ENCODE measurements at regions not wholly inside any gene's neighbourhood (a gene's known extent, or its start where the extent isn't known, plus 50 kb on each side); places are given as distances from the start of the nearest gene placed in this dataset.

DNA sequence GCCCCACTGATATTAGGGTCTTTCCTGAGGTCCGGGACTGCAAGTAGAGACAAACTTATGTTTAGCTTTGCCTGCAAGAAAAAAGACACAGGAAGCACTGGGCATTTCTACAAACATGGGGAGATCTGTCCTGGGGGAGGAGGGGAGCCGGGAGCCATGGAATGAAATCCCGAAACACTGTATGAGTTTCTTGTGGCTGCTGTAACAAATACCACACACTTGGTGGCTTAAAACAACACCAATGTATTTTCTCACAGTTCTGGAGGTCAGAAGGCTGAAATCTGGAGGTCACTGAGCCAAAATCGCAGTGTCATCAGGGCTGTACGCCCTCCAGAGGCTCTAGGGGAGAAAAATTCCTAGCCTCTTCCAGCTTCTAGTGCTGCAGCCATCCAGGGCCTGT is 114.0 kb upstream of the CHST15 start:
- H3K9me3 ChIP-seq (ENCODE audit: control insufficient read depth, low read depth, low read length): no peaks in the 10 kb centered on the region
- no peak overlapping the region for H2BK5ac ChIP-seq (ENCODE audit: insufficient read length, low read length)
- H3K79me1 ChIP-seq (ENCODE audit: insufficient read depth, low read depth, low read length, poor library complexity, severe bottlenecking): no peaks in the 10 kb centered on the region
- no peak overlapping the region for H4K8ac ChIP-seq (replicated peaks; ENCODE audit: insufficient read length, low read depth, low read length)
- no peaks in the 10 kb centered on the region for H3K23me2 ChIP-seq (ENCODE audit: insufficient read length, low read depth, low read length, poor library complexity, severe bottlenecking)
- no peak overlapping the region for H2BK120ac ChIP-seq (ENCODE audit: low read depth, low read length, poor library complexity, severe bottlenecking)
- Mint-ChIP-seq H3K4me3 (no peak overlapping the region), H3K36me3 (ENCODE audit: insufficient read depth in 1 of 3, low read depth in 3 of 3) (peaks cover 0 to 4% (median 0%) of the 10 kb centered on the region in 3 experiments; a peak in 4 of 7 replicates), H3K4me1 (no peaks in the 10 kb centered on the region), H3K27ac (peak overlapping the region in 1 of 3 experiments; percentile 14; a peak in 1 of 7 replicates), H3K27me3 (ENCODE audit: low read depth) (peaks cover 5% of the 10 kb centered on the region), H3K9me3 (peaks cover 10 to 17% of the 10 kb centered on the region in 2 experiments; a peak in 4 of 5 replicates)
- no peak overlapping the region for H3K4me2 ChIP-seq (ENCODE audit: insufficient read depth, insufficient read length, low read length)
- H2BK12ac ChIP-seq (ENCODE audit: insufficient read length, low read depth, low read length): no peak overlapping the region
- no peak overlapping the region for H3K14ac ChIP-seq (ENCODE audit: insufficient read depth, low read length)
- no peak overlapping the region for H3K4ac ChIP-seq (ENCODE audit: low read depth, low read length)
- no peak overlapping the region for H3T11ph ChIP-seq (ENCODE audit: low read length)
- no peak for DNase-seq
- no peaks in the 10 kb centered on the region for H3K79me2 ChIP-seq (ENCODE audit: insufficient read depth, low read length)
- no peak overlapping the region for H3K27ac ChIP-seq (ENCODE audit: insufficient read length, low read depth, low read length)
- H4K5ac ChIP-seq (ENCODE audit: insufficient read length, low read depth, low read length): no peak overlapping the region
- no peak overlapping the region for H3K56ac ChIP-seq (ENCODE audit: insufficient read length, low read depth, low read length)
- no peak overlapping the region for H4K91ac ChIP-seq (ENCODE audit: insufficient read length, low read depth, low read length)
- H3K27me3 ChIP-seq (ENCODE audit: insufficient read depth, low read length): no peaks in the 10 kb centered on the region
- H4K20me1 ChIP-seq (ENCODE audit: control insufficient read depth, insufficient read depth, insufficient read length): no peaks in the 10 kb centered on the region
- H3K9ac ChIP-seq (ENCODE audit: extremely low read depth, insufficient read length, low read length): no peak overlapping the region
- H2AK5ac ChIP-seq (ENCODE audit: insufficient read length, low read length): no peak overlapping the region
- no peaks in the 10 kb centered on the region for H3K4me1 ChIP-seq (ENCODE audit: insufficient read depth, low read length)
- H2AFZ ChIP-seq (ENCODE audit: low read length): no peak overlapping the region
- H2BK20ac ChIP-seq (ENCODE audit: low read depth, low read length, poor library complexity, severe bottlenecking): no peak overlapping the region
- no peak overlapping the region for H3K23ac ChIP-seq (ENCODE audit: insufficient read length, low read depth, low read length)
- H3K18ac ChIP-seq (ENCODE audit: insufficient read length, low read depth, low read length): no peak overlapping the region
- no CpG with 5 or more reads among the region's 5 CpGs for WGBS (ENCODE audit: extremely low coverage, insufficient read length, low lambda C conversion rate)
- TF ChIP-seq, protein P1, sequence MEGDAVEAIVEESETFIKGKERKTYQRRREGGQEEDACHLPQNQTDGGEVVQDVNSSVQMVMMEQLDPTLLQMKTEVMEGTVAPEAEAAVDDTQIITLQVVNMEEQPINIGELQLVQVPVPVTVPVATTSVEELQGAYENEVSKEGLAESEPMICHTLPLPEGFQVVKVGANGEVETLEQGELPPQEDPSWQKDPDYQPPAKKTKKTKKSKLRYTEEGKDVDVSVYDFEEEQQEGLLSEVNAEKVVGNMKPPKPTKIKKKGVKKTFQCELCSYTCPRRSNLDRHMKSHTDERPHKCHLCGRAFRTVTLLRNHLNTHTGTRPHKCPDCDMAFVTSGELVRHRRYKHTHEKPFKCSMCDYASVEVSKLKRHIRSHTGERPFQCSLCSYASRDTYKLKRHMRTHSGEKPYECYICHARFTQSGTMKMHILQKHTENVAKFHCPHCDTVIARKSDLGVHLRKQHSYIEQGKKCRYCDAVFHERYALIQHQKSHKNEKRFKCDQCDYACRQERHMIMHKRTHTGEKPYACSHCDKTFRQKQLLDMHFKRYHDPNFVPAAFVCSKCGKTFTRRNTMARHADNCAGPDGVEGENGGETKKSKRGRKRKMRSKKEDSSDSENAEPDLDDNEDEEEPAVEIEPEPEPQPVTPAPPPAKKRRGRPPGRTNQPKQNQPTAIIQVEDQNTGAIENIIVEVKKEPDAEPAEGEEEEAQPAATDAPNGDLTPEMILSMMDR (conservative IDR thresholded peaks at IDR 0.05): no peak
- no peak overlapping the region for H2BK15ac ChIP-seq (ENCODE audit: low read depth, low read length)
